ENCODE measurements at regions not wholly inside any gene's neighbourhood (a gene's known extent, or its start where the extent isn't known, plus 50 kb on each side); places are given as distances from the start of the nearest gene placed in this dataset.

DNA sequence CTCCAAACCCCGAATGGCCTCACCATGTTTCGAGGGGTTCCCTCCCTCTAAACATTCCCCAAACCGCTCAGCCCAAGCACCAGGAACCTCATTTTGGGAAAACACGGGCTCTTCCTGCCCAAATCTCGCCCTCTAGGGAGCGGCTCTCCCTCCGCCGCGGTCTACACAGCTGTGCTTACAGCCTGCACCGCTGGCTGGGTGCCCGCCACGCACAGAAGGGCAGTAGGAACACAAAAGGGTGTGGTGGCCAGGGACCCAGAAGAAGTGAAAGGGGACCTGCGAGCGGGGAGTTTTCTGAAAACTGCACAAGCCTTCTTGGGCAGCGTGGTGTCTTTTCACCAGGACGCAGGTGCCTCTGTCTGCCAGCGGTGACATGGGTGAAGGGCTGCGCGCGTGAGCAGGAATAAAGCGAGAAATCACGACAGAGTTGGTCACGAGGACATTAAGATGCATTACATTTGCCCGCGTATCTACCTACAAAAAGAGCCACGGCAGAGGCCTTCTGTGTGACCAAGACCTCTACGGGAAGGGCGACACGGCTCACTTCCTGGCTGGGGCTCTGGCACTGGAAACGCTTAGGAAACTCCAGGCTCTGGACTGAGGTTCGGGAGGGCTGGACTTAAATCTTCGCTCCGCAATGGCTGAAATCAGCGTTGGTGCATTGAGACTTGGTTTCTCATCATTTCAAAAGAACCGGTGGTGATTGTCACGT is 171.7 kb downstream of the LSM5 start:
- no peak for TF ChIP-seq EZH2 (IDR thresholded peaks at IDR 0.05; ENCODE audit: borderline replicate concordance, low read depth, low read length, severe bottlenecking)
- TF ChIP-seq CTCF (IDR thresholded peaks at IDR 0.05; ENCODE audit: borderline replicate concordance, extremely low read depth, low read length, poor library complexity, severe bottlenecking), result no peak
- Histone ChIP-seq H3K79me2 (ENCODE audit: insufficient read depth, low read length) (no peaks in the 10 kb centered on the region), H3K9ac (ENCODE audit: low read depth, low read length) (no peak overlapping the region), H3K27ac (ENCODE audit: low read length) (no peak overlapping the region), H3K36me3 (ENCODE audit: insufficient read depth, low read length) (no peaks in the 10 kb centered on the region), H4K20me1 (ENCODE audit: insufficient read depth, low read length) (no peaks in the 10 kb centered on the region), H3K4me1 (ENCODE audit: insufficient read depth, low read length) (no peaks in the 10 kb centered on the region), H3K4me2 (ENCODE audit: insufficient read depth, low read length) (no peak overlapping the region), H3K4me3 (ENCODE audit: low read depth in 1 of 2, low read length in 2 of 2) (no peak overlapping the region), H3K9me3 (ENCODE audit: insufficient read depth, low read length, severe bottlenecking) (no peaks in the 10 kb centered on the region), H3K27me3 (ENCODE audit: insufficient read depth, low read length, poor library complexity) (no peaks in the 10 kb centered on the region), H2AFZ (ENCODE audit: low read depth, low read length) (no peak overlapping the region)
- ATAC-seq (ENCODE audit: insufficient read depth, low read depth) (no peak), DNase-seq (no peak)

DNA sequence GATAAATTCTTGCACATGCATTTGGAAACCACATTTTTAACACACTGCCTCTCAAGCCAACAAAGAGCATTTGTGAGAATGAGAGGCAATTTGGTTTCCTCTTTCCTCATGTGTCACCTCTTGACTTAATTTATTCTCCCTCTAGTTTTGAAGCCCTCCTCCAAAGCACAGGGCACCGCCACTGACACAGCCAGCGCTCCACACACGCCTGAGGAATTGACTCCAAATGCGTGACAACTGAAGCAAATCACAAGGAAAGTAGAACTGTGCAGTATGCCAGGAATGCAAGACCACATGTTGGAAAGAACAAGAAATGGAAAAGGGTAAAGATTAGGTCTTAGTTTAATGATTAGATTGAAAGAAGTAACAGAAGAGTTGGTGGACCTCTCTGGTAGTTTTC is 173.3 kb downstream of the LSM5 start:
- no peak overlapping the region for H3K4me3 ChIP-seq (ENCODE audit: low read depth in 1 of 2, low read length in 2 of 2)
- no peak overlapping the region for H3K9ac ChIP-seq (ENCODE audit: low read depth, low read length)
- H3K27ac ChIP-seq (ENCODE audit: low read length), result no peak overlapping the region
- H3K4me1 ChIP-seq (ENCODE audit: insufficient read depth, low read length), result no peaks in the 10 kb centered on the region
- H3K27me3 ChIP-seq (ENCODE audit: insufficient read depth, low read length, poor library complexity), result no peaks in the 10 kb centered on the region
- no peaks in the 10 kb centered on the region for H3K79me2 ChIP-seq (ENCODE audit: insufficient read depth, low read length)
- H3K36me3 ChIP-seq (ENCODE audit: insufficient read depth, low read length), result no peaks in the 10 kb centered on the region
- DNase-seq (no peak), ATAC-seq (ENCODE audit: insufficient read depth, low read depth) (no peak)
- H3K4me2 ChIP-seq (ENCODE audit: insufficient read depth, low read length), result no peak overlapping the region
- no peaks in the 10 kb centered on the region for H3K9me3 ChIP-seq (ENCODE audit: insufficient read depth, low read length, severe bottlenecking)
- TF ChIP-seq EZH2 (IDR thresholded peaks at IDR 0.05; ENCODE audit: borderline replicate concordance, low read depth, low read length, severe bottlenecking), result no peak
- no peak for TF ChIP-seq CTCF (IDR thresholded peaks at IDR 0.05; ENCODE audit: borderline replicate concordance, extremely low read depth, low read length, poor library complexity, severe bottlenecking)
- H4K20me1 ChIP-seq (ENCODE audit: insufficient read depth, low read length), result no peaks in the 10 kb centered on the region
- H2AFZ ChIP-seq (ENCODE audit: low read depth, low read length), result no peak overlapping the region

- ATAC-seq (ENCODE audit: insufficient read depth, low read depth) (no peak), DNase-seq (no peak)
- Histone ChIP-seq H3K79me2 (ENCODE audit: insufficient read depth, low read length) (no peaks in the 10 kb centered on the region), H4K20me1 (ENCODE audit: insufficient read depth, low read length) (no peaks in the 10 kb centered on the region), H3K9me3 (ENCODE audit: insufficient read depth, low read length, severe bottlenecking) (no peaks in the 10 kb centered on the region), H3K4me3 (ENCODE audit: low read depth in 1 of 2, low read length in 2 of 2) (no peak overlapping the region), H3K27me3 (ENCODE audit: insufficient read depth, low read length, poor library complexity) (no peaks in the 10 kb centered on the region), H3K27ac (ENCODE audit: low read length) (no peak overlapping the region), H3K4me2 (ENCODE audit: insufficient read depth, low read length) (no peak overlapping the region), H3K4me1 (ENCODE audit: insufficient read depth, low read length) (no peaks in the 10 kb centered on the region), H3K9ac (ENCODE audit: low read depth, low read length) (no peak overlapping the region), H3K36me3 (ENCODE audit: insufficient read depth, low read length) (no peaks in the 10 kb centered on the region), H2AFZ (ENCODE audit: low read depth, low read length) (no peak overlapping the region)
- no peak for TF ChIP-seq CTCF (IDR thresholded peaks at IDR 0.05; ENCODE audit: borderline replicate concordance, extremely low read depth, low read length, poor library complexity, severe bottlenecking)
- TF ChIP-seq EZH2 (IDR thresholded peaks at IDR 0.05; ENCODE audit: borderline replicate concordance, low read depth, low read length, severe bottlenecking), result no peak
These were observed 175.4 kb downstream of the LSM5 start for GRCh38 chr7:32314761-32315160.

Data from DND-41 (cell line).